ENCODE measurements at regions not wholly inside any gene's neighbourhood (a gene's known extent, or its start where the extent isn't known, plus 50 kb on each side); places are given as distances from the start of the nearest gene placed in this dataset.

DNA sequence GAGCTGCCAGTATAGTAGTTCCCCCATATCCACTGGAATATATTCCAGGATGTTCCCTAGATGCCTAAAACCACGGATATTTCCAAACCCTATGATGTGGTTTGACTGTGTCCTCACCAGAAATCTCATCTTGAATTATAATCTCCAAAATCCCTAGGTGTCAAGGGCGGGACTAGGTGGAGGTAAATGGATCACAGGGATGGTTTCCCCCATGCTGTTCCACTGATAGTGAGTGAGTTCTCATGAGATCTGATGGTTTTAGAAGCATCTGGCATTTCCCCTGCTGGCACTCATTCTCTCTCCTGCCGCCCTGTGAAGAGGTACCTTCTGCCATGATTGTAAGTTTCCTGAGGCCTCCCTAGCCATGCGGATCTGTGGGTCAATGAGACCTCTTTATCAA is 168.6 kb downstream of the MAF start:
- no peak for TF ChIP-seq POLR2A (IDR thresholded peaks at IDR 0.05)
- TF ChIP-seq, protein P1, sequence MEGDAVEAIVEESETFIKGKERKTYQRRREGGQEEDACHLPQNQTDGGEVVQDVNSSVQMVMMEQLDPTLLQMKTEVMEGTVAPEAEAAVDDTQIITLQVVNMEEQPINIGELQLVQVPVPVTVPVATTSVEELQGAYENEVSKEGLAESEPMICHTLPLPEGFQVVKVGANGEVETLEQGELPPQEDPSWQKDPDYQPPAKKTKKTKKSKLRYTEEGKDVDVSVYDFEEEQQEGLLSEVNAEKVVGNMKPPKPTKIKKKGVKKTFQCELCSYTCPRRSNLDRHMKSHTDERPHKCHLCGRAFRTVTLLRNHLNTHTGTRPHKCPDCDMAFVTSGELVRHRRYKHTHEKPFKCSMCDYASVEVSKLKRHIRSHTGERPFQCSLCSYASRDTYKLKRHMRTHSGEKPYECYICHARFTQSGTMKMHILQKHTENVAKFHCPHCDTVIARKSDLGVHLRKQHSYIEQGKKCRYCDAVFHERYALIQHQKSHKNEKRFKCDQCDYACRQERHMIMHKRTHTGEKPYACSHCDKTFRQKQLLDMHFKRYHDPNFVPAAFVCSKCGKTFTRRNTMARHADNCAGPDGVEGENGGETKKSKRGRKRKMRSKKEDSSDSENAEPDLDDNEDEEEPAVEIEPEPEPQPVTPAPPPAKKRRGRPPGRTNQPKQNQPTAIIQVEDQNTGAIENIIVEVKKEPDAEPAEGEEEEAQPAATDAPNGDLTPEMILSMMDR (IDR thresholded peaks at IDR 0.05) = no peak

All from tibial nerve (tissue), 3 donors.